ENCODE measurements at regions not wholly inside any gene's neighbourhood (a gene's known extent, or its start where the extent isn't known, plus 50 kb on each side); places are given as distances from the start of the nearest gene placed in this dataset.
"Not testable (repeated sequence)": the region's sequence is repeated elsewhere in the genome, so short reads cannot be mapped to it uniquely, and the experiment has no call there.

- ATAC-seq; DNase-seq; intact Hi-C loops (cut with DNase I): not testable (repeated sequence)
Observed at GRCh38 chr1:238379446-238379845, 488.7 kb upstream of the ZP4 start.

- no peak for DNase-seq
- no peak for ATAC-seq
- intact Hi-C loops (cut with DNase I), result no loop called here
Observed at GRCh38 chr1:238377280-238377919, 486.7 kb upstream of the ZP4 start.

GRCh38 chr1:238370599-238370998 is 479.9 kb upstream of the ZP4 start:
- ATAC-seq, result no peak
- intact Hi-C loops (cut with DNase I), result no loop called here
- no peak for DNase-seq

- intact Hi-C loops (cut with DNase I), result no loop called here
- DNase-seq, result no peak
- no peak for ATAC-seq
Observed at GRCh38 chr1:238364214-238364892, 473.6 kb upstream of the ZP4 start.

- intact Hi-C loops (cut with DNase I), result no loop called here
- ATAC-seq, result no peak
Observed at GRCh38 chr1:238360474-238360873, 469.8 kb upstream of the ZP4 start.

GRCh38 chr1:238350471-238350870 is 459.7 kb upstream of the ZP4 start:
- DNase-seq (no peak), ATAC-seq (no peak)
- intact Hi-C loops (cut with DNase I), result no loop called here

More at GRCh38 chr1:238360474-238360873, 469.8 kb upstream of the ZP4 start:
- no peak for DNase-seq

- ATAC-seq, result no peak
- DNase-seq, result no peak
- intact Hi-C loops (cut with DNase I), result no loop called here
Observed at GRCh38 chr1:238346340-238346739, 455.6 kb upstream of the ZP4 start.

GRCh38 chr1:238345837-238346236 is 455.1 kb upstream of the ZP4 start:
- intact Hi-C loops (cut with DNase I), result no loop called here
- ATAC-seq (no peak), DNase-seq (no peak)

- no peak for ATAC-seq
- intact Hi-C loops (cut with DNase I), result no loop called here
- DNase-seq, result no peak
Observed at GRCh38 chr1:238343852-238344251, 453.1 kb upstream of the ZP4 start.

GRCh38 chr1:238341395-238341794 is 450.7 kb upstream of the ZP4 start:
- intact Hi-C loops (cut with DNase I), result no loop called here
- DNase-seq (no peak), ATAC-seq (no peak)

- ATAC-seq, result no peak
- DNase-seq, result no peak
- intact Hi-C loops (cut with DNase I), result no loop called here
Observed at GRCh38 chr1:238340989-238341388, 450.3 kb upstream of the ZP4 start.

- no peak for ATAC-seq
- no peak for DNase-seq
- intact Hi-C loops (cut with DNase I), result no loop called here
Observed at GRCh38 chr1:238336531-238336930, 445.8 kb upstream of the ZP4 start.

GRCh38 chr1:238334170-238334569 is 443.4 kb upstream of the ZP4 start:
- intact Hi-C loops (cut with DNase I), result no loop called here
- ATAC-seq, result no peak
- no peak for DNase-seq

GRCh38 chr1:238331557-238331956 is 440.8 kb upstream of the ZP4 start:
- no peak for DNase-seq
- intact Hi-C loops (cut with DNase I), result no loop called here
- ATAC-seq, result no peak

GRCh38 chr1:238329671-238330070 is 438.9 kb upstream of the ZP4 start:
- ATAC-seq (no peak), DNase-seq (no peak)
- intact Hi-C loops (cut with DNase I), result no loop called here

GRCh38 chr1:238327033-238327432 is 436.3 kb upstream of the ZP4 start:
- ATAC-seq; intact Hi-C loops (cut with DNase I); DNase-seq: not testable (repeated sequence)

GRCh38 chr1:238326479-238326878 is 435.8 kb upstream of the ZP4 start:
- intact Hi-C loops (cut with DNase I); DNase-seq; ATAC-seq: not testable (repeated sequence)

- ATAC-seq (no peak), DNase-seq (no peak)
- intact Hi-C loops (cut with DNase I), result no loop called here
Observed at GRCh38 chr1:238324211-238324864, 433.6 kb upstream of the ZP4 start.

GRCh38 chr1:238323490-238323889 is 432.8 kb upstream of the ZP4 start:
- intact Hi-C loops (cut with DNase I), result no loop called here
- ATAC-seq (no peak), DNase-seq (no peak)

GRCh38 chr1:238319957-238320356 is 429.2 kb upstream of the ZP4 start:
- ATAC-seq (no peak), DNase-seq (no peak)
- intact Hi-C loops (cut with DNase I), result no loop called here
